Lower leg skin (tissue), 4 donors: ENCODE measurements at regions not wholly inside any gene's neighbourhood (a gene's known extent, or its start where the extent isn't known, plus 50 kb on each side); places are given as distances from the start of the nearest gene placed in this dataset.

ENCODE experiments used
- DNase-seq, 2 donors: peaks; one replicate each; pipeline ENCODE4 v3.0.0-alpha.2; 2019; ENCODE audit warnings: low spot score in 2 of 2
- H3K4me3 ChIP-seq: fragments of 200-600 bp; sonication (generic); 2 replicates; pipeline ENCODE4 v1.5.1; 2017; ENCODE audit warnings: mild to moderate bottlenecking, low read depth; ENCODE audit not compliant: poor library complexity, severe bottlenecking
- POLR2A ChIP-seq, 2 donors: fragments of 450-650 bp; IDR thresholded peaks; one replicate each; pipeline ENCODE4 v1.6.1; 2016 to 2017; ENCODE audit warnings: antibody characterized with exemption in 2 of 2, mild to moderate bottlenecking in 1 of 2, moderate library complexity in 1 of 2
- WGBS, 2 donors: methylation state at CpG; one replicate each; pipeline ENCODE4 v1.1.5; 2018; 5-methylcytosine and 5-hydroxymethylcytosine counted together
- intact Hi-C: fragments of 100-400 bp; cut with DNase I; formaldehyde crosslinking; loops from one replicate; pipeline ENCODE4 v1.15.0; 2023; ENCODE audit warnings: low total_unique reads
- TF ChIP-seq, protein P1 (sequence below), 3 donors: fragments of 450-650 bp; IDR thresholded peaks; one replicate each; pipeline ENCODE4 v1.5.1; 2016; ENCODE audit warnings: antibody characterized with exemption in 3 of 3, mild to moderate bottlenecking in 3 of 3, moderate library complexity in 2 of 3

DNA sequence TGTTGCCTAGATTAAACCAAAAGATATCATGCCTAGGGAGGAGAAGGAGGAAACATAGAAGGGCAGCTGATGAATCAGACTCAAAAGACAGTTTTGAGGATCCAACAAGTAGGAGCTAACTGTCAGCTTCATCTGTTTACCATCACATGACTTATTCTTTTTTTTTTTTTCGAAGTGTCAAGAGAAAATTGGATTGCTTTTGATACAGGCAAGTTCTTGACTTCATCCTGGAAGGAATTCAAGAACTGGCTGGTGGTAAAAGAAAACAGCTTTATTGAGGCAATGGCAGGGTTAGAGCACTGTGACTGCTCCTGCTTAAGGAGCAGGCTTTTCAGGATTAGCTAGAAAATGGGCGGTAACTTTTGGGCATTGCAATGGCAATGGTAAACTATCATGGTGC is 227.5 kb upstream of the KCNMB2 start:
- intact Hi-C loops: no loop called here
- 36 to 43% methylated on average over 2 of the region's 2 CpGs for WGBS, 2 donors
- no peak overlapping the region for H3K4me3 ChIP-seq
- no peak for DNase-seq
- TF ChIP-seq POLR2A (IDR thresholded peaks at IDR 0.05): no peak
- TF ChIP-seq, protein P1, sequence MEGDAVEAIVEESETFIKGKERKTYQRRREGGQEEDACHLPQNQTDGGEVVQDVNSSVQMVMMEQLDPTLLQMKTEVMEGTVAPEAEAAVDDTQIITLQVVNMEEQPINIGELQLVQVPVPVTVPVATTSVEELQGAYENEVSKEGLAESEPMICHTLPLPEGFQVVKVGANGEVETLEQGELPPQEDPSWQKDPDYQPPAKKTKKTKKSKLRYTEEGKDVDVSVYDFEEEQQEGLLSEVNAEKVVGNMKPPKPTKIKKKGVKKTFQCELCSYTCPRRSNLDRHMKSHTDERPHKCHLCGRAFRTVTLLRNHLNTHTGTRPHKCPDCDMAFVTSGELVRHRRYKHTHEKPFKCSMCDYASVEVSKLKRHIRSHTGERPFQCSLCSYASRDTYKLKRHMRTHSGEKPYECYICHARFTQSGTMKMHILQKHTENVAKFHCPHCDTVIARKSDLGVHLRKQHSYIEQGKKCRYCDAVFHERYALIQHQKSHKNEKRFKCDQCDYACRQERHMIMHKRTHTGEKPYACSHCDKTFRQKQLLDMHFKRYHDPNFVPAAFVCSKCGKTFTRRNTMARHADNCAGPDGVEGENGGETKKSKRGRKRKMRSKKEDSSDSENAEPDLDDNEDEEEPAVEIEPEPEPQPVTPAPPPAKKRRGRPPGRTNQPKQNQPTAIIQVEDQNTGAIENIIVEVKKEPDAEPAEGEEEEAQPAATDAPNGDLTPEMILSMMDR (IDR thresholded peaks at IDR 0.05): no peak

DNA sequence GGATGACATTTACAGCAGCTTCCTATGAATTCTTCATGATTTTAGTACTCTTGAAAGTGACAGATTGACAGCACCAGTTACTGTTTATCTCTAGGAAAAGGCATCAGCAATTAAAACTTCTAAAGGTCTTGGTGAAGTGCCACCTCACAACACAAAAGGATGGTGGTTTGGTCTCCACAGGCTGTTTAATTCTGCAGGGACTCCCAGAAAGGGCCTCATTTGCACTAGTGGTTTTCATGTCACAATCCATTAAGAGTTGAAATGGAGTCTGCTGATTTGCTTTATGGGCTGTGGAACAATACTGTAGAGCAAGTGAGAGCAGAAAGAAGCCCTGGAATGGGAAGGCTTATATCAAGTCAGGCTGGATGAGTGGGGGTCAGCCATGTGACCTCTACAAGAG is 225.3 kb upstream of the KCNMB2 start:
- TF ChIP-seq, protein P1 (IDR thresholded peaks at IDR 0.05): no peak
- TF ChIP-seq POLR2A (IDR thresholded peaks at IDR 0.05): no peak
- no peak for DNase-seq
- intact Hi-C loops: no loop called here
- H3K4me3 ChIP-seq: no peak overlapping the region

DNA sequence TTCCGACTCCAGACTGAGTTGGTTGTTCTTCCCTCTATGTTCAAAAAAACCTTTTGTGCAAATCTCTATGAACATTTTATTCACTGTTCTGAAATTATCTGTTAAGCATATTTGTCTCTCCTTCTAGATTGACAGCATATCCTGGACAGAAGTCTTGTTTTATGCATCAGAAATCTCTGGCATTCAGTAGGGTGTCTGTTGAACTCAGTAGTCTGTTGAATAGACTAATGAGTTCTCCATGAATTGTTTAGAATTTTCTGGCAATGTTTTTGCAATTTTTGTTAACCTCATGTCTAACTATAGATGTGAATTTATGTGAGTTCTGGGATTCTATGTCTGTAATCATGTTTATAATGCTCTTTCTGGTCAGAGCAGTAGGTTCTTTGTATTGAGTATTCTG is 222.5 kb upstream of the KCNMB2 start:
- TF ChIP-seq POLR2A (IDR thresholded peaks at IDR 0.05): no peak
- TF ChIP-seq, protein P1 (IDR thresholded peaks at IDR 0.05): no peak
- WGBS, 2 donors: 92 to 96% methylated on average over 1 of the region's 1 CpG
- H3K4me3 ChIP-seq: no peak overlapping the region
- DNase-seq: no peak
- intact Hi-C loops: no loop called here

DNA sequence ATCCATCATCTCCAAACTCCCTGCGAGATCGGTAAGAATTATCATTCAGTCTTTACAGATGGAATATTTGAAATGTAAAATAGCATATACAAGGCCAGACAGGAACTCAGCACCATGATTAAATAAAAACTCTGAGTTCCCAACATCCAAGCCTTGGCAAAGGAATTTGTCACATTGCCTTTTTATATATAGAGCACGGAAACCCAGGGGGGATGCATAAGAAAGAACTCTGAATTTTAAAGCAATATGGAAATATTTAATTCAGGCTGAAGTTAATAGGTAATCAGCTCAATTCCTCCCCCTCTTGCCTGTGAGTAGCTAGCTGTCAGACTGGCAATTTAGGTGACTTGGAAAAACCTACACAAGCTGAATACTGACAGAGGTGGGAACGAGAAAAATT is 217.9 kb upstream of the KCNMB2 start:
- no peak overlapping the region for H3K4me3 ChIP-seq
- no peak for DNase-seq
- TF ChIP-seq, protein P1 (IDR thresholded peaks at IDR 0.05): no peak
- no peak for TF ChIP-seq POLR2A (IDR thresholded peaks at IDR 0.05)
- intact Hi-C loops: no loop called here
- WGBS, 2 donors: 91 to 92% methylated on average over 4 of the region's 4 CpGs

DNA sequence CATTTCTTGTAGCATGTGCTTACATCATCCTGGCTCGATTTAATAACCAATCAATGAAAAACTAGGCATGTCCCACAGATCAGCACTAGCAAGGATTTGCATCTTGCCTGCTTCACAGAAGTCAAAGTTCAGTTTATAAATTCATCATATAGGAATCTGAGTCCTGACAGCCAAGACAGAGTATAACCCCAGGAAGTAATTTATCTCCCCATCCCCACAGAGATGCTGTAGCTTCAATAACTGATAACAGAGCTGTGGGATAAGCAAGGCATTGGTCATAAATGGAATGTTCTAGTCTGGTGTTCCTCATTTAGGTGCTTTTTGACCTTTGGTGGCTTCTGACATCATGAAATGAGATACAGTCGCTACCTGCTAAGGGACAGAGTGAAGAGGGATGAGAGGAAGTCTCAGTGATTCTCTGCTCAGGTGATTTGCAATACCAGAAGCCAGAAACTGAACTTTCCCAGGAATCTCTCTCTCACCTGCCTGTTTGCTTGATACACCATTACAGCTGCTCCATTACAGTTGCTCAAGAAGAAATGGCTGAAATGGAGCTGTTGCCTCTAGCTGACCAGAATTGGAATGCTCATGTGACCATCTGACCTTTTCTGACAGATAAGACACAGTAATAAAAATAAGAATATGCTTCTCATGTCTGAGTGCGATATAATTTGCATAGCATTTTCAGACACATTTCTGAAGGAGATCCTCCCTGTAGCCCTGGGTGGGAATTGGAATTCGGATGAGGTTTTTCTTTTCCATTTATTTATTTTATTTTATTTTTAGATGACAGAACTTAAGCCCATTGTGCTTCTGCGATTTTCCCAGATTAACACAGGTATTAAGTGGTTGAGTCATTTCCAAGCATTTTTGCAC is 217.1 kb upstream of the KCNMB2 start:
- WGBS, 2 donors: 66 to 80% methylated on average over 5 of the region's 5 CpGs
- no peak for DNase-seq
- intact Hi-C loops: no loop called here
- no peak overlapping the region for H3K4me3 ChIP-seq
- TF ChIP-seq POLR2A (IDR thresholded peaks at IDR 0.05): no peak
- TF ChIP-seq, protein P1 (IDR thresholded peaks at IDR 0.05): no peak
